ENCODE measurements at regions not wholly inside any gene's neighbourhood (a gene's known extent, or its start where the extent isn't known, plus 50 kb on each side); places are given as distances from the start of the nearest gene placed in this dataset.

GRCh38 chr2:11984316-11985158 lies 238.1 kb downstream of the LPIN1 start:
- no peaks in the 10 kb centered on the region for H3K4me1 Mint-ChIP-seq (ENCODE audit: low read depth)
- no peaks in the 10 kb centered on the region for H3K9me3 Mint-ChIP-seq
- no peak overlapping the region for H3K4me3 Mint-ChIP-seq
- DNase-seq (no peak), ATAC-seq (no peak)
- H3K27me3 Mint-ChIP-seq (ENCODE audit: low read depth): peaks cover 5% of the 10 kb centered on the region
- H3K36me3 Mint-ChIP-seq (ENCODE audit: insufficient read depth): no peaks in the 10 kb centered on the region

- Mint-ChIP-seq H3K27me3 (ENCODE audit: low read depth) (peaks cover 5% of the 10 kb centered on the region), H3K36me3 (ENCODE audit: insufficient read depth) (no peaks in the 10 kb centered on the region), H3K4me1 (ENCODE audit: low read depth) (no peaks in the 10 kb centered on the region), H3K9me3 (no peaks in the 10 kb centered on the region), H3K4me3 (no peak overlapping the region)
- no peak for DNase-seq
- no peak for ATAC-seq
Measured at GRCh38 chr2:11985817-11986566, 239.6 kb downstream of the LPIN1 start.

- DNase-seq (no peak), ATAC-seq (no peak)
- Mint-ChIP-seq H3K27me3 (ENCODE audit: low read depth) (peaks cover 5% of the 10 kb centered on the region), H3K4me1 (ENCODE audit: low read depth) (no peaks in the 10 kb centered on the region), H3K36me3 (ENCODE audit: insufficient read depth) (no peaks in the 10 kb centered on the region), H3K4me3 (no peak overlapping the region), H3K9me3 (no peaks in the 10 kb centered on the region)
Measured at GRCh38 chr2:11987151-11987550, 240.7 kb downstream of the LPIN1 start.

- Mint-ChIP-seq H3K4me3 (no peak overlapping the region), H3K4me1 (ENCODE audit: low read depth) (no peaks in the 10 kb centered on the region), H3K36me3 (ENCODE audit: insufficient read depth) (no peaks in the 10 kb centered on the region), H3K27me3 (ENCODE audit: low read depth) (peaks cover 5% of the 10 kb centered on the region), H3K9me3 (no peaks in the 10 kb centered on the region)
- ATAC-seq: no peak
- no peak for DNase-seq
Measured at GRCh38 chr2:11988691-11989353, 242.4 kb downstream of the LPIN1 start.

- no peak for ATAC-seq
- peaks cover 6% of the 10 kb centered on the region for H3K27me3 Mint-ChIP-seq (ENCODE audit: low read depth)
- no peaks in the 10 kb centered on the region for H3K36me3 Mint-ChIP-seq (ENCODE audit: insufficient read depth)
- peaks cover 1% of the 10 kb centered on the region for H3K9me3 Mint-ChIP-seq
- DNase-seq: no peak
- no peaks in the 10 kb centered on the region for H3K4me1 Mint-ChIP-seq (ENCODE audit: low read depth)
- H3K4me3 Mint-ChIP-seq: no peak overlapping the region
Measured at GRCh38 chr2:11989354-11989703, 242.9 kb downstream of the LPIN1 start.

GRCh38 chr2:11990576-11990975 lies 244.1 kb downstream of the LPIN1 start:
- Mint-ChIP-seq H3K27me3 (ENCODE audit: low read depth) (peaks cover 6% of the 10 kb centered on the region), H3K4me3 (no peak overlapping the region), H3K36me3 (ENCODE audit: insufficient read depth) (no peaks in the 10 kb centered on the region), H3K4me1 (ENCODE audit: low read depth) (no peaks in the 10 kb centered on the region), H3K9me3 (peaks cover 8% of the 10 kb centered on the region)
- DNase-seq: no peak
- no peak for ATAC-seq

GRCh38 chr2:11993749-11994148 lies 247.3 kb downstream of the LPIN1 start:
- Mint-ChIP-seq H3K36me3 (ENCODE audit: insufficient read depth) (no peaks in the 10 kb centered on the region), H3K9me3 (peaks cover 8% of the 10 kb centered on the region), H3K4me3 (no peak overlapping the region), H3K4me1 (ENCODE audit: low read depth) (peaks cover 9% of the 10 kb centered on the region), H3K27me3 (ENCODE audit: low read depth) (peaks cover 6% of the 10 kb centered on the region)
- ATAC-seq: no peak
- DNase-seq: no peak

GRCh38 chr2:11995456-11995855 lies 249.0 kb downstream of the LPIN1 start:
- H3K4me1 Mint-ChIP-seq (ENCODE audit: low read depth): peaks cover 9% of the 10 kb centered on the region
- ATAC-seq: no peak

GRCh38 chr2:11996618-11997017 lies 250.2 kb downstream of the LPIN1 start:
- Mint-ChIP-seq H3K36me3 (ENCODE audit: insufficient read depth) (no peaks in the 10 kb centered on the region), H3K27me3 (ENCODE audit: low read depth) (peaks cover 15% of the 10 kb centered on the region), H3K4me1 (ENCODE audit: low read depth) (peaks cover 9% of the 10 kb centered on the region), H3K4me3 (no peak overlapping the region), H3K9me3 (peaks cover 8% of the 10 kb centered on the region)
- DNase-seq: no peak
- peak in 1 of 2 donors; percentile 21 for ATAC-seq

More at GRCh38 chr2:11995456-11995855, 249.0 kb downstream of the LPIN1 start:
- H3K27me3 Mint-ChIP-seq (ENCODE audit: low read depth): peaks cover 10% of the 10 kb centered on the region
- DNase-seq: no peak
- H3K4me3 Mint-ChIP-seq: no peak overlapping the region
- peaks cover 8% of the 10 kb centered on the region for H3K9me3 Mint-ChIP-seq
- H3K36me3 Mint-ChIP-seq (ENCODE audit: insufficient read depth): no peaks in the 10 kb centered on the region

- Mint-ChIP-seq H3K9me3 (peaks cover 8% of the 10 kb centered on the region), H3K36me3 (ENCODE audit: insufficient read depth) (no peaks in the 10 kb centered on the region), H3K4me1 (ENCODE audit: low read depth) (peaks cover 10% of the 10 kb centered on the region), H3K27me3 (ENCODE audit: low read depth) (peaks cover 18% of the 10 kb centered on the region), H3K4me3 (no peak overlapping the region)
- no peak for DNase-seq
- peak; percentile 58 to 69 for ATAC-seq
Measured at GRCh38 chr2:11997142-11997541, 250.7 kb downstream of the LPIN1 start.

- peaks cover 10% of the 10 kb centered on the region for H3K4me1 Mint-ChIP-seq (ENCODE audit: low read depth)
- no peaks in the 10 kb centered on the region for H3K36me3 Mint-ChIP-seq (ENCODE audit: insufficient read depth)
- ATAC-seq (peak; percentile 28 to 66), DNase-seq (no peak)
- no peak overlapping the region for H3K4me3 Mint-ChIP-seq
- peaks cover 28% of the 10 kb centered on the region for H3K27me3 Mint-ChIP-seq (ENCODE audit: low read depth)
- peaks cover 8% of the 10 kb centered on the region for H3K9me3 Mint-ChIP-seq
Measured at GRCh38 chr2:11998218-11998617, 251.8 kb downstream of the LPIN1 start.

GRCh38 chr2:11998626-11999378 lies 252.4 kb downstream of the LPIN1 start:
- no peak for ATAC-seq
- peaks cover 26% of the 10 kb centered on the region for H3K27me3 Mint-ChIP-seq (ENCODE audit: low read depth)
- H3K36me3 Mint-ChIP-seq (ENCODE audit: insufficient read depth): no peaks in the 10 kb centered on the region
- peaks cover 8% of the 10 kb centered on the region for H3K9me3 Mint-ChIP-seq
- H3K4me1 Mint-ChIP-seq (ENCODE audit: low read depth): peaks cover 10% of the 10 kb centered on the region
- no peak for DNase-seq
- no peak overlapping the region for H3K4me3 Mint-ChIP-seq

GRCh38 chr2:12001621-12002020 lies 255.2 kb downstream of the LPIN1 start:
- no peaks in the 10 kb centered on the region for H3K9me3 Mint-ChIP-seq
- DNase-seq (no peak), ATAC-seq (no peak)
- H3K4me3 Mint-ChIP-seq: no peak overlapping the region
- H3K27me3 Mint-ChIP-seq (ENCODE audit: low read depth): peaks cover 31% of the 10 kb centered on the region
- peaks cover 33% of the 10 kb centered on the region for H3K4me1 Mint-ChIP-seq (ENCODE audit: low read depth)
- H3K36me3 Mint-ChIP-seq (ENCODE audit: insufficient read depth): no peaks in the 10 kb centered on the region

GRCh38 chr2:12002215-12002614 lies 255.8 kb downstream of the LPIN1 start:
- H3K4me3 Mint-ChIP-seq: no peak overlapping the region
- DNase-seq (no peak), ATAC-seq (no peak)
- peaks cover 34% of the 10 kb centered on the region for H3K4me1 Mint-ChIP-seq (ENCODE audit: low read depth)
- H3K36me3 Mint-ChIP-seq (ENCODE audit: insufficient read depth): no peaks in the 10 kb centered on the region
- H3K27me3 Mint-ChIP-seq (ENCODE audit: low read depth): peaks cover 33% of the 10 kb centered on the region
- H3K9me3 Mint-ChIP-seq: no peaks in the 10 kb centered on the region

Data from activated T-cell treated with anti-CD3 and anti-CD28 coated beads, Interleukin-2, amount 50 U/mL, for 4 hours (primary cell).